ENCODE measurements at regions not wholly inside any gene's neighbourhood (a gene's known extent, or its start where the extent isn't known, plus 50 kb on each side); places are given as distances from the start of the nearest gene placed in this dataset.
"Not testable (repeated sequence)": the region's sequence is repeated elsewhere in the genome, so short reads cannot be mapped to it uniquely, and the experiment has no call there.

DNA sequence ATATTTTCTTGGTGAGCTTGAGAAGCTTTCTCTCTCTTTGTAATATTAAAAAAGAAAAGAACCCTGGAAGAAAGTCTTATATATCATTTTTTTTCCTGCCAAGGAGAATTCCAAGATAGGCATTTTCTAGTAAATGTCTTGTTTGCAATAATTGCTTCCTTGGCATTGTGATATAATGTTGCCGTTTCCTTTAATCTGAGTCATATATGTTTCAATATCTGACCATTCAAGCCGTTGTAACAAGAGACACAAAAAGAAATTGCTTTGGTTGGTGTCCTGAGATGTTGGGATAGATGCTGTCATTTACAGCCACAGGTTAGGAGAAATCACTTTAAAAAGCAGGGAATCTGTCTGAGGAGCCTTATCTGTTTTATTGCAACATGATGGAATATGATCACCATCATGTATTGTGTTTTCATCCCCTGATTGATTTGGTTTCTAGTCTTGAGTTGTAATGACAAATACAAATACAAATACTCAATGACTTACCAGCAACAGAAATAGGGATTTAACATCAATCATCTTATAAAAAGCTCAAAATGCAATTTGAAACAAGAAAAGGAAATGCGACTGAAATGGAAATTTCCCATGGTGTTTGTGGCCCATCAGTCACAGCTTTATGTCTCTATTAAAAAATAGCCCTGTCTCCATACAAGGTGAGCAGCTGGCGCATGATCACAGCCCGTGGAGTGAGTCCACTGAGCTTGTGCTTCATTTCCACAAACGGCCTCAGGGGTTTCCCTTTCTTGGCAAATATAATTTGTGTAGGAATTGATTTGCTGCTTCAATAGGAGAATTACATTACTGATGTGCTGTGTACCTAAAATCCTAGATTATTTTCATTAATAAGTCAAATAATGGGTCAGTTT lies 250.1 kb upstream of the TRPC7 start:
- DNase-seq = no peak

DNA sequence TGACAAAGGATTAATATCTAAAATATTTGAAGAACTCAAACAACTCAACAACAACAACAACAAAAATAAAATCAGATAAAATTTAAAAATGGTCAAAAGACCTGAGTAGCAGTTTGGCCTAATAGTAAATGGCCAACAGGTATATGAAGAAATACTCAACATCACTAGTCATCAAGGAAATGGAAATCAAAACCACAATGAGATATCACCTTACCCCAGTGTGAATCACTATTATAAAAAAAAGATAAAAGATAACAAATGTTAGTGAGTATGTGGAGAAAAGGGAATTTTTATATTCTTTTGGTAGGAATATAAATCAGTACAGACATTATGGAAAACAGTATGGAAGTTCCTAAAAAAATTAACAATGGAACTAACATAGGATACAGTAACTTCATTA lies 247.9 kb upstream of the TRPC7 start:
- no peak for DNase-seq

GRCh38 chr5:136605638-136606037 lies 240.3 kb upstream of the TRPC7 start:
- no peak for DNase-seq

GRCh38 chr5:136600306-136600705 lies 235.0 kb upstream of the TRPC7 start:
- DNase-seq = no peak

DNA sequence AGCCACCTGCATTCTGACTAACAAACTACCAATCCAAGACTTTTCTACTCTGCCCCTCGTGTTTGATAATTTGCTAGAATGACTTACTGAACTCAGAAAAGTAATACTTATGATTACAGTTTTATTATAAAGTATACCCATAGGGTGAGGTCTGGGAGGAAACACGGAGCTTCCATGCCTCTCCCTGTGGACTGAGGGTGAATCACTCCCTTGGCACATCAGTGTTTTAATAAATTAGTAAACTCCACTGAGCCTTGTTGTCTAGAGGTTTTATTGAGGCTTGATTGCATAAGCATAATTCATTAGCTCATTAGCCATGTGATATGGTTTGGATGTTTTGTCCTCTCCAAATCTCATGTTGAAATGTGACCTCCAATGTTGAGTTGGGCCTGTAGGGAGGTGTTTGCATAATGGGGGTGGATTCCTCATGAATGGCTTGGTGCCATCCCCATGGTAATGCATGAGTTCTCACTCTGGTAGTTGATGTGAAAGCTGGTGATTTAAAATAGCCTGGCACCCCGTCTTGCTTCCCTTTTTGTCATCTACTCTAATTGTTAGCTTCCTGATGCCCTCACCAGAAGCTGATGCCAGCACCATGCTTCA lies 233.6 kb upstream of the TRPC7 start:
- DNase-seq = no peak

- DNase-seq = no peak
These were observed 229.1 kb upstream of the TRPC7 start for GRCh38 chr5:136594416-136594815.

DNA sequence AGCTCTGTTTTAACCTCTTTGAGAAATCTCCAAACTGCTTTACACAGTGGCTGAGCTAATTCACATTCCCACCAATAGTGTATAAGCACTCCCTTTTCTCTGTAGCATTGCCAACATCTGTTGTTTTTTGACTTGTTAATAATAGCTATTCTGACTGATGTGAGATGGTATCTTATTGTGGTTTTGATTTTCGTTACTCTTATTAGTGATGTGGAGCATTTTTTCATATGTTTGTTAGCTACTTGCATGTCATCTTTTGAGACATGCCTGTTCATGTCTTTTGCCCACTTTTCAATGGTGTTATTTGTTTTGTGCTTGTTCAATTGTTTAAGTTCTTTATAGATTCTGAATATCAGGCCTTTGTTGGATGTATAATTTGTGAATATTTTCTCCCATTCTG lies 225.2 kb upstream of the TRPC7 start:
- no peak for DNase-seq

DNA sequence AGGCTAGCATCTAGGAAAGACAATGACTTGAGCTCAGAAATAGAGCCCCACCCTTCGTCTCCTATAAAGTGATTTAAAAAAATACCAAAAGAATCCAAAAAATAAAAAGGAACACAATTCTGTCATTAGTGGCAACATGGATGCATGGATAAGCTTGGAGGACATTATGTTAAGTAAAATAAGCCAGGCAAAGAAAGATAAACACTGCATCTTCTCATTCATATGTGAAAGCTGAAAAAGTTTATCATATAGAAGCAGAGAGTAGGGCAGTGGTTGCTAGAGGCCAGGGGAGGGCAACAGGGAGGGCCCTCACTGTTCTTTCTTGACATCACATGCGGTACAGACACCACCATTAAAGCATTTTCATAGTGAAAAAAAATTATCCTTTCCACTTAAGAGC lies 220.9 kb upstream of the TRPC7 start:
- DNase-seq = no peak

- DNase-seq = no peak
These were observed 219.1 kb upstream of the TRPC7 start for GRCh38 chr5:136584474-136584873.

- DNase-seq = no peak
These were observed 213.9 kb upstream of the TRPC7 start for GRCh38 chr5:136579238-136579637.

DNA sequence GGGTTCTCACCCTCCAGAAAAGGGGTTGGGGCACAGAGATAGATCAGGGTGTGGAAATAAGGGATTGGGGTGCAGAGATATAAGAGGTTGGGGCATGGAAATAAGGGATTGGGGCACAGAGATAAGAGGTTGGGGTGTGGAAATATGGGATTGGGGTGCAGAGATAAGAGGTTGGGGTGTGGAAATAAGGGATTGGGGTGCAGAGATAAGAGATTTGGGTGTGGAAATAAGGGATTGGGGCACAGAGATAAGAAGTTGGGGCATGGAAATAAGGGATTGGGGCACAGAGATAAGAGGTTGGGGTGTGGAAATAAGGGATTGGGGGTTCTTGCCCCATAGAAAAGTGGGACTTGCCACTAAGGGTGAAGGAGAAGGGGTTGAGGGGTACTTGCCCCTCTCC lies 204.5 kb upstream of the TRPC7 start:
- not testable (repeated sequence) for DNase-seq

DNA sequence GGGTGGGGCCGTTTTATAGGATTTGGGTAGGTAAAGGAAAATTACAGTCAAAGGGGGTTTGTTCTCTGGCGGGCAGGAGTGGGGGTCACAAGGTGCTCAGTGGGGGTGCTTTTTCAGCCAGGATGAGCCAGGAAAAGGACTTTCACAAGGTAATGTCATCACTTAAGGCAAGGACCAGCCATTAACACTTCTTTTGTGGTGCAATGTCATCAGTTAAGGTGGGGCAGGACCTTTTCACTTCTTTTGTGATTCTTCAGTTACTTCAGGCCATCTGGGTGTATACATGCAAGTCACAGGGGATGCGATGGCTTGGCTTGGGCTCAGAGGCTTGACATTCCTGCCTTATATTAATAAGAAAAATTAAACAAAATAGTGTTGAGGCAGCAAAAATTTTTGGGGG lies 200.1 kb upstream of the TRPC7 start:
- DNase-seq = not testable (repeated sequence)

DNA sequence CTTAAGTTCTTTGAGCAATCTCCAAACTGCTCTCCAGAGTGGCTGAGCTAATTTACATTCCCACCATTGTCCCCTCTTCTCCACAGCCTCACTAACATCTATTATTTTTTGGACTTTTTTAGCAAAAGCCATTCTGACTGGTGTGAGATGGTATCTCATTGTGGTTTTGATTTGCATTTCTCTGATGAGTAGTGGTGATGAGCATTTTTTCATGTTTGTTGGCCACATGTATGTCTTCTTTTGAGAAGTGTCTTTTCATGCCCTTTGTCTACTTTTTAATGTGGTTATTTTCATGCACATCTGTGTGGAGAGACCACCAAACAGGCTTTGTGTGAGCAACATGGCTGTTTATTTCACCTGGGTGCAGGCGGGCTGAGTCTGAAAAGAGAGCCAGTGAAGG lies 199.7 kb upstream of the TRPC7 start:
- not testable (repeated sequence) for DNase-seq

DNA sequence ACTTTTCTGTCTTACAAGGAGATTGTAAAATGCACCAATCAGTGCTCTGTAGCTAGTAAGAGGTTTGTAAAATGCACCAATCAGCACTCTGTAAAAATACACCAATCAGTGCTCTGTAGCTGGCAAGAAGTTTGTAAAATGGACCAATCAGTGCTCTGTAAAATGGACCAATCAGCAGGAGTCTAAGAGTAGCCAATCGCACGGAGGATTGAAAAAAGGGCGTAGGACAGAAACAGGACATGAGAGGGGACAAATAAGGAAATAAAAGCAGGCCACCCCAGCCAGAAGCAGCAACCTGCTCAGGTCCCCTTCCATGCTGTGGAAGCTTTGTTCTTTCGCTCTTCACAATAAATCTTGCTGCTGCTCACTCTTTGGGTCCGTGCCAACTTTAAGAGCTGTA lies 199.1 kb upstream of the TRPC7 start:
- DNase-seq = not testable (repeated sequence)

- DNase-seq = no peak
These were observed 198.1 kb upstream of the TRPC7 start for GRCh38 chr5:136563489-136563888.

- no peak for DNase-seq
These were observed 194.8 kb upstream of the TRPC7 start for GRCh38 chr5:136560126-136560525.

- DNase-seq = no peak
These were observed 194.3 kb upstream of the TRPC7 start for GRCh38 chr5:136559651-136560050.

DNA sequence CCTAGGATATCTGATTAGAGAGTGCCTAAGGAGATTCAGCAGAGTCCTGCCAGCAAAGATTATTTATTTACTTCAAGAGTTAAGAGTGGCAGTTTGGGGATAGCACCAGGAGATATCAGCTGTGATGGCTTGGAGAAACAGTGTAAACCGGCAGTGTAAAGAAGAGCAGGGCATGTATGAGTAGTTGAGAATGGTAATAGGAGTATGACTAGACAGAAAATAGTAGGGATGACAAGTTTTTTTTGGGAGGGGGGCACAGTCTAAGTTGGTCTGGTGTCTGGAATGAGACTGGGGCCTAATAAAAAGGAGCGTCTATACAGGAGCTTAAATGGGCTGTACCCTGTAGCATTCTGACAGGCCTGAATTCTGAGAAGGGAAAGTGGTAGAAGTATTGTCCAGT lies 181.8 kb upstream of the TRPC7 start:
- DNase-seq = not testable (repeated sequence)

GRCh38 chr5:136546441-136546840 lies 181.1 kb upstream of the TRPC7 start:
- DNase-seq = not testable (repeated sequence)

DNA sequence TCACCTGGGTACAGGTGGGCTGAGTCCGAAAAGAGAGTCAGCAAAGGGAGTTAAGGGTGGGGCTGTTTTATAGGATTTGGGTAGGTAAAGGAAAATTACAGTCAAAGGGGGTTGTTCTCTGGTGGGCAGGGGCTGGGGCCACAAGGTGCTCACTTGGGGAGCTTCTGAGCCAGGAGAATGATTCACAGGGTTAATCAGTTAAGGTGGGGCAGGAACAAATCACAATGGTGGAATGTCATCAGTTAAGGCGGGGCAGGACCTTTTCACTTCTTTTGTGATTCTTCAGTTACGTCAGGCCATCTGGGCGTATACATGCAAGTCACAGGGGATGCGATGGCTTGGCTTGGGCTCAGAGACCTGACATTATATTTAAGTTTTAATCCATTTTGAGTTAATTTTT lies 179.7 kb upstream of the TRPC7 start:
- not testable (repeated sequence) for DNase-seq

DNA sequence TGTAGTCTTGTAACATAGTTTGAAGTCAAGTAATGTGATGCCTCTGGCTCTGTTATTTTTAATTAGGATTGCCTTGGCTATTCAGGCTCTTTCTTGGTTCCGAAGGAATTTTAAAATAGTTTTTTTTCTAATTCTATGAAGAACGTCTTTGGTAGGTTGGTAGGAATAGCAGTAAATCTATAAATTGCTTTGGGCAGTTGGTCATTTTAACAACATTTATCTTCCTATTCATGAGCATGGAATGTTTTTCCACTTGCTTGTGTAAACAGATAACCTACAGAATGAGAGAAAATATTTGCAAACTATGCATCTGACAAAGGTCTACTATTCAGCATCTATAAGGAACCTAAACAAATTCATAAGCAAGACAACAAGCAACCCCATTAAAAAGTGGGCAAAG lies 173.2 kb upstream of the TRPC7 start:
- DNase-seq = no peak

DNA sequence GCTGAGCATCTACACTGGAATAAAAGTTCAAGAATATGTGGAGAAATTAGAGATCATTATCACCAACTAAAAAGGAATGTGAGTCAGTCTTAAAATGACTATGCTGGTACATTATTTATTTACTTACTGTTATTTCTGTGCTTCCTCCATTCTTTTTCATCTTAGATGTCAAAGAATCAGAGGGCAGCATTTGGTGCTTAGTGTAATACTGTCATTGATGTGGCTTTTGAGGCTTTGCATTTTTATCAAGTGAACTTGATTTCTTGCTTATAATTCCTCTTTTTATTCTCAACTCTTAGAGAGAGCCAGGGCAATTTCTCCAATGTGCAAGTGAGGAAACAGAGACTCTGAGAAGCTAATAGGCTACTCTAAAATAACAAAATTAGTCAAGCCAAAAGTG lies 163.7 kb upstream of the TRPC7 start:
- no peak for DNase-seq

DNA sequence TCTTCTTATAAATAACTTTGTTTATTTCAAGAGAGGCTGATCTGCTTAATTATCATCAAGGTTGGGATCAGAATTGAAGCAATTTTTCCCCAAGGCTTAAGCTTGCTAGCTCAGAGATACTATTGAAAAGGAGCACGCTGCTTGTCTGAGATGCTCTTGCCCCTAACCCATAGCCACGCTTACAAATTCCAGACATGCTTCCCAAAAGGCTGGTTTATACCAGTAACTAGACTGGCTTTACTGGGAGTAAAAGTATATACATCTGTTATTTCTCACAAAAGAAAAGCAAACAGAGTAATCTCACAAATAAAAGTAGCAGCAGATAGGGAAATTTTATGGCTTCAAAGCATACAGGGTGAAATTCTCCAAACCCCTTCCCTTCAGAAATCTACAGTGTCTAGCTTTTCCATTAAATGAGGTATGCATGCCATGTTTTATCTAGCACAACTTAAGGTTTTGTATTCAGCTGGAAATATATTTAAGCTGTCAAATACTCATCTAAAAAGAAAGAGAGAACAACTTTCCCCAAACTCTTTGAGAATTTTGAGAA lies 163.2 kb upstream of the TRPC7 start:
- DNase-seq = no peak

DNA sequence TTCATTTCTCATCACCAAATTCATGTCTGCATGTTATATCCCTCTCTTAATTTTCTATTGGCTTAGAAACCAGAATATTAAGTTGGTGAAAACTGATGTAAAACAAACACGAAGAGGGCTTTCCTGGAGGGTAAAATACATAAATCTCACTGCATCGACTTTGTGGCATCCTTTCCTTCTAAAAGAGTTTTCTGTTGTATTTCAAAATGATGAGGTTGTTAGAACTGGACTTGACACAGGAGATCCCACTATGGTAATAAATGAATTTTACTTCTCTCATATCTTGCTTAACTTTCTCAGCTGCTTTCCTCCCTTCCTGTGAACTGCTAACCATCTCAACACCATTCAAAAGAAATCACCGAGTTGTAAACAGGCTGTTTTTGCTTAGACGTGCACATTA lies 162.0 kb upstream of the TRPC7 start:
- DNase-seq = no peak
